ENCODE measurements at regions not wholly inside any gene's neighbourhood (a gene's known extent, or its start where the extent isn't known, plus 50 kb on each side); places are given as distances from the start of the nearest gene placed in this dataset.

DNA sequence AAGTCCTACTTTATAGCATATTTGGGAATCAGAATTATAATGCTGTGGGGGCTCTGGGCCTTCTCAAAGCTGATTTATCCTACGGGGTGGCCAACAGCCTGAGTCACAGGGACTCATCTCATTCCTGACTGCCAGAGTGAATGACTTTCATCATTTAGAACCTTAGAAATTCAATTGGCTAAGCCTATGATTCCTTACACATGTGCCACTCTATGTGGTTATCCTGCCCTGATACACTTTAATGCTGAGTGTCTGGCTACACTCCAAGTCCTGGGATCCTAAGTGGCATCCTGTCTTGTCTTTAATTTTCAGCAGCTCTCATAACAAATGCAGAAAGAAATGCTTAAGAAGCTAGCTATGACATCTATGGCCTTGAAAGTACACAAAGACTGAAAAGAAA, 75.2 kb upstream of the FREM1 start:
- TF ChIP-seq, protein P1, sequence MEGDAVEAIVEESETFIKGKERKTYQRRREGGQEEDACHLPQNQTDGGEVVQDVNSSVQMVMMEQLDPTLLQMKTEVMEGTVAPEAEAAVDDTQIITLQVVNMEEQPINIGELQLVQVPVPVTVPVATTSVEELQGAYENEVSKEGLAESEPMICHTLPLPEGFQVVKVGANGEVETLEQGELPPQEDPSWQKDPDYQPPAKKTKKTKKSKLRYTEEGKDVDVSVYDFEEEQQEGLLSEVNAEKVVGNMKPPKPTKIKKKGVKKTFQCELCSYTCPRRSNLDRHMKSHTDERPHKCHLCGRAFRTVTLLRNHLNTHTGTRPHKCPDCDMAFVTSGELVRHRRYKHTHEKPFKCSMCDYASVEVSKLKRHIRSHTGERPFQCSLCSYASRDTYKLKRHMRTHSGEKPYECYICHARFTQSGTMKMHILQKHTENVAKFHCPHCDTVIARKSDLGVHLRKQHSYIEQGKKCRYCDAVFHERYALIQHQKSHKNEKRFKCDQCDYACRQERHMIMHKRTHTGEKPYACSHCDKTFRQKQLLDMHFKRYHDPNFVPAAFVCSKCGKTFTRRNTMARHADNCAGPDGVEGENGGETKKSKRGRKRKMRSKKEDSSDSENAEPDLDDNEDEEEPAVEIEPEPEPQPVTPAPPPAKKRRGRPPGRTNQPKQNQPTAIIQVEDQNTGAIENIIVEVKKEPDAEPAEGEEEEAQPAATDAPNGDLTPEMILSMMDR (IDR thresholded peaks at IDR 0.05), result no peak
- no peak for TF ChIP-seq POLR2AphosphoS5 (IDR thresholded peaks at IDR 0.05)
